H1 (cell line): ENCODE measurements at regions not wholly inside any gene's neighbourhood (a gene's known extent, or its start where the extent isn't known, plus 50 kb on each side); places are given as distances from the start of the nearest gene placed in this dataset.

Experiments
- RXRA ChIP-seq: IDR thresholded peaks from 2 replicates; pipeline ENCODE4 v1.6.1; 2011; ENCODE audit warnings: low read depth, mild to moderate bottlenecking, low read length, moderate library complexity; ENCODE audit not compliant: insufficient read depth

GRCh38 chr9:4393806-4394523, 94.1 kb upstream of the GLIS3 start (continued):
- TF ChIP-seq RXRA = no peak
